H1 (cell line): ENCODE measurements at regions not wholly inside any gene's neighbourhood (a gene's known extent, or its start where the extent isn't known, plus 50 kb on each side); places are given as distances from the start of the nearest gene placed in this dataset.

ENCODE experiments used
- MAX ChIP-seq: IDR thresholded peaks from 2 replicates; pipeline ENCODE4 v1.6.1; 2012; ENCODE audit warnings: inconsistent platforms
- POU5F1 ChIP-seq: IDR thresholded peaks from 2 replicates; pipeline ENCODE4 v1.6.1; 2011; ENCODE audit warnings: low read depth, mild to moderate bottlenecking, low read length, moderate library complexity
- RXRA ChIP-seq: IDR thresholded peaks from 2 replicates; pipeline ENCODE4 v1.6.1; 2011; ENCODE audit warnings: low read depth, mild to moderate bottlenecking, low read length, moderate library complexity; ENCODE audit not compliant: insufficient read depth
- TBP ChIP-seq: IDR thresholded peaks from 2 replicates; pipeline ENCODE4 v1.6.1; 2011; ENCODE audit warnings: low read depth, low read length, improper control_type of control experiment

GRCh38 chr3:86744051-86744450 is 246.9 kb downstream of the VGLL3 start (continued):
- no peak for TF ChIP-seq TBP
- TF ChIP-seq POU5F1 = no peak
- no peak for TF ChIP-seq RXRA
- TF ChIP-seq MAX = no peak
